DOHH2 (cell line): ENCODE measurements at regions not wholly inside any gene's neighbourhood (a gene's known extent, or its start where the extent isn't known, plus 50 kb on each side); places are given as distances from the start of the nearest gene placed in this dataset.

Experiments used
- H3F3A ChIP-seq: fragments of 200-600 bp; sonication (generic), shearing (Covaris generic); 2 replicates; pipeline ENCODE4 v1.6.0; 2016; ENCODE audit warnings: antibody characterized with exemption, mild to moderate bottlenecking; ENCODE audit not compliant: control insufficient read depth, insufficient read depth
- H3K27ac ChIP-seq: fragments of 200-600 bp; sonication (generic); 2 replicates; pipeline ENCODE4 v1.5.1; 2014; ENCODE audit warnings: low read depth, mild to moderate bottlenecking, low read length, moderate library complexity
- H3K27me3 ChIP-seq: fragments of 200-600 bp; sonication (generic); 2 replicates; pipeline ENCODE4 v1.6.1; 2014; ENCODE audit warnings: mild to moderate bottlenecking, low read length, mixed read lengths; ENCODE audit not compliant: control insufficient read depth
- H3K36me3 ChIP-seq: fragments of 200-600 bp; sonication (generic); 2 replicates; pipeline ENCODE4 v1.6.1; 2014; ENCODE audit warnings: mild to moderate bottlenecking, low read length, moderate library complexity, mixed read lengths; ENCODE audit not compliant: control insufficient read depth
- H3K4me1 ChIP-seq: fragments of 200-600 bp; sonication (generic); 2 replicates; pipeline ENCODE4 v1.6.1; 2014; ENCODE audit warnings: mild to moderate bottlenecking, low read length, mixed read lengths; ENCODE audit not compliant: control insufficient read depth
- H3K4me2 ChIP-seq: fragments of 200-600 bp; sonication (generic); 2 replicates; pipeline ENCODE4 v1.6.0; 2014; ENCODE audit warnings: mild to moderate bottlenecking, low read length, moderate library complexity
- H3K4me3 ChIP-seq: fragments of 200-600 bp; sonication (generic); 2 replicates; pipeline ENCODE4 v1.5.1; 2014; ENCODE audit warnings: mild to moderate bottlenecking, low read length, mixed read lengths
- H3K79me2 ChIP-seq: fragments of 200-600 bp; sonication (generic); 2 replicates; pipeline ENCODE4 v1.6.1; 2014; ENCODE audit warnings: mild to moderate bottlenecking, low read length, mixed read lengths; ENCODE audit not compliant: control insufficient read depth
- H3K9me2 ChIP-seq: fragments of 200-600 bp; sonication (generic); replicated peaks from 2 replicates; pipeline ENCODE4 v1.6.1; 2014; ENCODE audit warnings: mild to moderate bottlenecking, low read length, mixed read lengths; ENCODE audit not compliant: control insufficient read depth
- H3K9me3 ChIP-seq: fragments of 200-600 bp; sonication (generic); 2 replicates; pipeline ENCODE4 v1.6.1; 2014; ENCODE audit warnings: antibody characterized with exemption, low read length, mixed read lengths; ENCODE audit not compliant: control insufficient read depth, insufficient read depth
- H4K20me1 ChIP-seq: fragments of 200-600 bp; sonication (generic); 2 replicates; pipeline ENCODE4 v1.6.0; 2014; ENCODE audit warnings: low read depth, mild to moderate bottlenecking, antibody characterized with exemption, low read length, moderate library complexity; ENCODE audit not compliant: control insufficient read depth, insufficient read depth
- EZH2phosphoT487 ChIP-seq: fragments of 200-600 bp; sonication (generic); IDR thresholded peaks from 2 replicates; pipeline ENCODE4 v1.6.1; 2017; ENCODE audit warnings: borderline replicate concordance, mild to moderate bottlenecking, antibody characterized with exemption, low read length, moderate library complexity, mixed read lengths
- TF ChIP-seq, protein P1 (sequence below): fragments of 200-600 bp; sonication (generic); IDR thresholded peaks from one replicate; pipeline ENCODE4 v1.5.1; 2014; ENCODE audit warnings: antibody characterized with exemption, mild to moderate bottlenecking, low read depth, low read length; ENCODE audit not compliant: poor library complexity, severe bottlenecking

- Histone ChIP-seq H3K9me2 (no peaks in the 10 kb centered on the region), H3F3A (no peaks in the 10 kb centered on the region), H3K27ac (no peak overlapping the region), H3K4me3 (no peak overlapping the region), H3K4me1 (no peaks in the 10 kb centered on the region), H4K20me1 (no peaks in the 10 kb centered on the region), H3K79me2 (no peaks in the 10 kb centered on the region), H3K4me2 (no peak overlapping the region), H3K36me3 (no peaks in the 10 kb centered on the region), H3K27me3 (no peaks in the 10 kb centered on the region), H3K9me3 (no peaks in the 10 kb centered on the region)
- TF ChIP-seq, protein P1, sequence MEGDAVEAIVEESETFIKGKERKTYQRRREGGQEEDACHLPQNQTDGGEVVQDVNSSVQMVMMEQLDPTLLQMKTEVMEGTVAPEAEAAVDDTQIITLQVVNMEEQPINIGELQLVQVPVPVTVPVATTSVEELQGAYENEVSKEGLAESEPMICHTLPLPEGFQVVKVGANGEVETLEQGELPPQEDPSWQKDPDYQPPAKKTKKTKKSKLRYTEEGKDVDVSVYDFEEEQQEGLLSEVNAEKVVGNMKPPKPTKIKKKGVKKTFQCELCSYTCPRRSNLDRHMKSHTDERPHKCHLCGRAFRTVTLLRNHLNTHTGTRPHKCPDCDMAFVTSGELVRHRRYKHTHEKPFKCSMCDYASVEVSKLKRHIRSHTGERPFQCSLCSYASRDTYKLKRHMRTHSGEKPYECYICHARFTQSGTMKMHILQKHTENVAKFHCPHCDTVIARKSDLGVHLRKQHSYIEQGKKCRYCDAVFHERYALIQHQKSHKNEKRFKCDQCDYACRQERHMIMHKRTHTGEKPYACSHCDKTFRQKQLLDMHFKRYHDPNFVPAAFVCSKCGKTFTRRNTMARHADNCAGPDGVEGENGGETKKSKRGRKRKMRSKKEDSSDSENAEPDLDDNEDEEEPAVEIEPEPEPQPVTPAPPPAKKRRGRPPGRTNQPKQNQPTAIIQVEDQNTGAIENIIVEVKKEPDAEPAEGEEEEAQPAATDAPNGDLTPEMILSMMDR: no peak
- TF ChIP-seq EZH2phosphoT487: no peak
Measured at GRCh38 chr10:16280595-16280994, 156.2 kb upstream of the PTER start.

DNA sequence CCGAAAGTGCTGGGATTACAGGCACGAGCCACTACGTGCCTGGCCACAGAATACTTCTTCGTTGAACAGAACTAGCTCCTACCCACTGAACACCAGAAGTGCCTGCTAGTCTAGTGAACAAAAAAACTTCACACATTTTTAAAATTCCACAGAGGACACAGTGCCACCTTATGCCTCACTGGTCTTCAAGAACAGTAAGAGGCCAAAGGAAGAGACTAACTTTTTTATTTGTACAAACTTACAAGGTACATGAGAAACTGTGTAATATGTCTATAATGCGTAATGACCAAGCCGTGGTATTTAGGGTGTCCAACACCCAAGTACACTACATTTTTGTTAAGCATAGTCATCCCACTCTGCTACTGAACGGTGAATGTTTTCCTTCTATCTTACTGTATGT is 144.4 kb upstream of the PTER start:
- no peak overlapping the region for H3K27ac ChIP-seq

DNA sequence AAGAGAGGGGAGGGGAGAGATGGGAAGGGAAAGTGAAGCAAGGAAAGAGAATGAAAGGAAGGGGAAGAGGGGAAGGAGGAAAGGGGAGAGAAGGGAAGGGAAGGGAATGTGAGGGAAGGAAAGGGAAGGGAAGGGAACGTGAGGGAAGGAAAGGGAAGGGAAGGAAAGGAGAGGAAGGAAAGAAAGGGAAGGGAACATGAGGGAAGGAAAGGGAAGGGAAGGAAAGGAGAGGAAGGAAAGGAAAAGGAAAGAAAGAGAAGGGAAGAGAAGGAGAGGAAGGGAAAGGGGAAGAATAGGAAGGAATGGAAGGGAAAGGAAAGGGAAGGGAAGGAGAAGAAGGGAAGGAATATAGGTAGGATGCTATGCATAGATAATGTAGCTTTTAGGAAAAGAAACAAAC is 139.7 kb upstream of the PTER start:
- no peaks in the 10 kb centered on the region for H3F3A ChIP-seq
- H4K20me1 ChIP-seq: no peaks in the 10 kb centered on the region
- no peaks in the 10 kb centered on the region for H3K36me3 ChIP-seq
- no peaks in the 10 kb centered on the region for H3K9me2 ChIP-seq
- H3K4me2 ChIP-seq: no peak overlapping the region
- no peak overlapping the region for H3K4me3 ChIP-seq
- no peak overlapping the region for H3K27ac ChIP-seq
- TF ChIP-seq, protein P1: no peak
- no peak for TF ChIP-seq EZH2phosphoT487
- no peaks in the 10 kb centered on the region for H3K79me2 ChIP-seq
- H3K27me3 ChIP-seq: no peaks in the 10 kb centered on the region
- H3K9me3 ChIP-seq: no peaks in the 10 kb centered on the region
- no peaks in the 10 kb centered on the region for H3K4me1 ChIP-seq

More for the DNA sequence above, 144.4 kb upstream of the PTER start:
- no peaks in the 10 kb centered on the region for H3K4me1 ChIP-seq
- no peaks in the 10 kb centered on the region for H3K79me2 ChIP-seq
- no peak overlapping the region for H3K4me2 ChIP-seq
- TF ChIP-seq, protein P1: no peak
- no peak for TF ChIP-seq EZH2phosphoT487
- H3K9me3 ChIP-seq: no peaks in the 10 kb centered on the region
- no peaks in the 10 kb centered on the region for H4K20me1 ChIP-seq
- no peaks in the 10 kb centered on the region for H3K27me3 ChIP-seq
- no peaks in the 10 kb centered on the region for H3K36me3 ChIP-seq
- H3K4me3 ChIP-seq: no peak overlapping the region
- H3K9me2 ChIP-seq: no peaks in the 10 kb centered on the region
- H3F3A ChIP-seq: no peaks in the 10 kb centered on the region

GRCh38 chr10:16297642-16298041 is 139.2 kb upstream of the PTER start:
- no peak for TF ChIP-seq EZH2phosphoT487
- TF ChIP-seq, protein P1: no peak
- no peaks in the 10 kb centered on the region for H3K36me3 ChIP-seq
- no peaks in the 10 kb centered on the region for H3K9me2 ChIP-seq
- H3K79me2 ChIP-seq: no peaks in the 10 kb centered on the region
- no peaks in the 10 kb centered on the region for H3K4me1 ChIP-seq
- H3K9me3 ChIP-seq: no peaks in the 10 kb centered on the region
- H3K4me3 ChIP-seq: no peak overlapping the region
- no peaks in the 10 kb centered on the region for H3F3A ChIP-seq
- H3K27me3 ChIP-seq: no peaks in the 10 kb centered on the region
- H3K4me2 ChIP-seq: no peak overlapping the region
- H4K20me1 ChIP-seq: no peaks in the 10 kb centered on the region
- H3K27ac ChIP-seq: no peak overlapping the region
